ENCODE measurements at regions not wholly inside any gene's neighbourhood (a gene's known extent, or its start where the extent isn't known, plus 50 kb on each side); places are given as distances from the start of the nearest gene placed in this dataset.

GRCh38 chr2:121160366-121160765 is 124.6 kb downstream of the TFCP2L1 start:
- ChIA-PET POLR2A (ENCODE audit: unreplicated experiment) (no interaction called here), CTCF (no interaction called here)
- H3F3A ChIP-seq (ENCODE audit: insufficient read depth, low read depth), result no peaks in the 10 kb centered on the region
- peaks cover 18% of the 10 kb centered on the region for H3K9me3 ChIP-seq (ENCODE audit: insufficient read depth, low read depth)
- BruUV-seq (replicated peaks), result no TSS peak
- no peaks in the 10 kb centered on the region for H3K4me1 ChIP-seq (replicated peaks; ENCODE audit: insufficient read depth)
- no peak for DNase-seq
- H3K4me3 ChIP-seq, result no peak overlapping the region
- no peaks in the 10 kb centered on the region for H3K27me3 ChIP-seq (ENCODE audit: insufficient read depth, low read depth)
- H4K20me1 ChIP-seq (ENCODE audit: insufficient read depth), result no peaks in the 10 kb centered on the region
- no peaks in the 10 kb centered on the region for H3K36me3 ChIP-seq (ENCODE audit: low read depth)
- no peak overlapping the region for H3K27ac ChIP-seq
- no peak overlapping the region for H2AFZ ChIP-seq
- TF ChIP-seq CTCF (conservative IDR thresholded peaks at IDR 0.05), result no peak
- TF ChIP-seq EZH2 (IDR thresholded peaks at IDR 0.05; ENCODE audit: low read depth), result no peak
- H3K9me2 ChIP-seq (ENCODE audit: insufficient read depth), result no peaks in the 10 kb centered on the region
- no peaks in the 10 kb centered on the region for H3K79me2 ChIP-seq (ENCODE audit: low read depth)
- H3K4me2 ChIP-seq, result no peak overlapping the region
- intact Hi-C loops (cut with micrococcal nuclease; ENCODE audit: unreplicated experiment), result no loop called here

- ChIA-PET POLR2A (ENCODE audit: unreplicated experiment) (no interaction called here), CTCF (no interaction called here)
- no peaks in the 10 kb centered on the region for H3K79me2 ChIP-seq (ENCODE audit: low read depth)
- no TSS peak for BruUV-seq (replicated peaks)
- H2AFZ ChIP-seq, result no peak overlapping the region
- H3K9me3 ChIP-seq (ENCODE audit: insufficient read depth, low read depth), result peaks cover 18% of the 10 kb centered on the region
- no peak for TF ChIP-seq EZH2 (IDR thresholded peaks at IDR 0.05; ENCODE audit: low read depth)
- no peaks in the 10 kb centered on the region for H3K27me3 ChIP-seq (ENCODE audit: insufficient read depth, low read depth)
- H3F3A ChIP-seq (ENCODE audit: insufficient read depth, low read depth), result no peaks in the 10 kb centered on the region
- H3K27ac ChIP-seq, result no peak overlapping the region
- DNase-seq, result no peak
- intact Hi-C loops (cut with micrococcal nuclease; ENCODE audit: unreplicated experiment), result no loop called here
- no peaks in the 10 kb centered on the region for H3K36me3 ChIP-seq (ENCODE audit: low read depth)
- H3K4me2 ChIP-seq, result no peak overlapping the region
- H4K20me1 ChIP-seq (ENCODE audit: insufficient read depth), result no peaks in the 10 kb centered on the region
- no peaks in the 10 kb centered on the region for H3K9me2 ChIP-seq (ENCODE audit: insufficient read depth)
- no peaks in the 10 kb centered on the region for H3K4me1 ChIP-seq (replicated peaks; ENCODE audit: insufficient read depth)
- H3K4me3 ChIP-seq, result no peak overlapping the region
These were observed 123.7 kb downstream of the TFCP2L1 start for GRCh38 chr2:121161272-121161671.

GRCh38 chr2:121162893-121163292 is 122.1 kb downstream of the TFCP2L1 start:
- Histone ChIP-seq H2AFZ (no peak overlapping the region), H3F3A (ENCODE audit: insufficient read depth, low read depth) (no peaks in the 10 kb centered on the region), H3K27ac (no peak overlapping the region), H4K20me1 (ENCODE audit: insufficient read depth) (no peaks in the 10 kb centered on the region), H3K27me3 (ENCODE audit: insufficient read depth, low read depth) (no peaks in the 10 kb centered on the region), H3K4me2 (no peak overlapping the region), H3K36me3 (ENCODE audit: low read depth) (no peaks in the 10 kb centered on the region), H3K79me2 (ENCODE audit: low read depth) (no peaks in the 10 kb centered on the region), H3K4me3 (no peak overlapping the region), H3K9me2 (ENCODE audit: insufficient read depth) (no peaks in the 10 kb centered on the region), H3K9me3 (ENCODE audit: insufficient read depth, low read depth) (peaks cover 10% of the 10 kb centered on the region), H3K4me1 (replicated peaks; ENCODE audit: insufficient read depth) (no peaks in the 10 kb centered on the region)
- POLR2A ChIA-PET (ENCODE audit: unreplicated experiment), result no interaction called here
- no peak for DNase-seq
- BruUV-seq (replicated peaks), result no TSS peak
- CTCF ChIA-PET, result no interaction called here
- intact Hi-C loops (cut with micrococcal nuclease; ENCODE audit: unreplicated experiment), result no loop called here
- TF ChIP-seq EZH2 (IDR thresholded peaks at IDR 0.05; ENCODE audit: low read depth), result no peak
- TF ChIP-seq CTCF (conservative IDR thresholded peaks at IDR 0.05), result no peak

GRCh38 chr2:121164042-121164441 is 121.0 kb downstream of the TFCP2L1 start:
- H3K79me2 ChIP-seq (ENCODE audit: low read depth), result no peaks in the 10 kb centered on the region
- no peak overlapping the region for H2AFZ ChIP-seq
- ChIA-PET POLR2A (ENCODE audit: unreplicated experiment) (no interaction called here), CTCF (interaction anchor here (0.6 kb wide), 1 partner anchor 350 kb away, joined by 4 read pairs; no protein-coding TSS in a partner anchor)
- intact Hi-C loops (cut with micrococcal nuclease; ENCODE audit: unreplicated experiment), result no loop called here
- H3K27me3 ChIP-seq (ENCODE audit: insufficient read depth, low read depth), result no peaks in the 10 kb centered on the region
- no peaks in the 10 kb centered on the region for H4K20me1 ChIP-seq (ENCODE audit: insufficient read depth)
- H3K4me3 ChIP-seq, result no peak overlapping the region
- no peaks in the 10 kb centered on the region for H3K9me2 ChIP-seq (ENCODE audit: insufficient read depth)
- no peak for TF ChIP-seq CTCF (conservative IDR thresholded peaks at IDR 0.05)
- no peak for TF ChIP-seq EZH2 (IDR thresholded peaks at IDR 0.05; ENCODE audit: low read depth)
- H3K4me2 ChIP-seq, result no peak overlapping the region
- H3F3A ChIP-seq (ENCODE audit: insufficient read depth, low read depth), result no peaks in the 10 kb centered on the region
- BruUV-seq (replicated peaks), result no TSS peak
- no peaks in the 10 kb centered on the region for H3K4me1 ChIP-seq (replicated peaks; ENCODE audit: insufficient read depth)
- no peak overlapping the region for H3K27ac ChIP-seq
- 0 out of 2 replicates have a peak, but pooled peaks cover 6% of the 10 kb centered on the region for H3K9me3 ChIP-seq (ENCODE audit: insufficient read depth, low read depth)
- H3K36me3 ChIP-seq (ENCODE audit: low read depth), result no peaks in the 10 kb centered on the region
- DNase-seq, result no peak
